Head of caudate nucleus (tissue), 42 donors: ENCODE measurements at regions not wholly inside any gene's neighbourhood (a gene's known extent, or its start where the extent isn't known, plus 50 kb on each side); places are given as distances from the start of the nearest gene placed in this dataset.

Experiments
- DNase-seq, 42 donors: peaks; one replicate each; pipeline versions ENCODE4 v3.0.0 to v3.0.0-alpha.2; 2020 to 2021; ENCODE audit warnings: mixed read lengths in 7 of 42
- intact Hi-C: fragments of 100-400 bp; cut with DNase I; formaldehyde crosslinking; loops from one replicate; pipeline ENCODE4 v1.15.0; 2022

GRCh38 chr13:99140831-99141230 lies 59.8 kb upstream of the UBAC2 start:
- no peak for DNase-seq
- intact Hi-C loops, result no loop called here

DNA sequence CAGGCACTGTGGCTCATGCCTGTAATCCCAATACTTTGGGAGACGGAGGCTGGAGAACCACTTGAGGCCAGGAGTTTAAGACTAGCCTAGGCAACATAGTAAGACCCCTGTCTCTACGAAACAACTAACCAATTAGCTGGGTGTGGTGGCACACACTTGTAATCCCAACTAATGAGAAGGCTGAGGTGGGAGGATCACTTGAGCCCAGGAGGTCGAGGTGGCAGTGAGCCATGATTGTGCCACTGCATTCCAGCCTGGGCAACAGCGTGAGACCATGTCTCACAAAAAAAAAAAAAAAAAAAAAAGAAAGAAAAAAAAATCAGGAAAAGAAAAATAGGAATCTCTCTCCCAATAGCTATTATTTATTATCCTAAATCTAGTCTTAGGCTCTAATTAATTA lies 56.8 kb upstream of the UBAC2 start:
- no peak for DNase-seq
- intact Hi-C loops, result no loop called here

DNA sequence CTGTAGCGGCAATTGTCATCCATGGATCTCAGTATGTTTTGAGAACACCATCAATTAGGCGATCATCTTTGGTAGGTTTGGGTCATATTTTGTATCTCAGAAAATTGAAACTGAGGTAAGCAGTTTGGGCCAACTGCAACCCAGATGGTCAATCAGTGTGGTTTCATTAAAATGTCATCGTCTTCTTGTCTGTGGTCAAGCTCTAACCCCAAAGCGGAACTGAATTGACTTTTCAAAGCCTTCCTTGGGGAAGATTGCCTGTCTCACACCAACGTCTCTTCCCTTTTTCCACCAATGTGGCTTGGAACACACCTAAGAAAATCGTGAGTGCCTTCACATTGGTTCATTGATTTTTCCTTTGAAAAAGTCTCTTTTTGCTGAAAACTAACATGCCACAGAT lies 56.3 kb upstream of the UBAC2 start:
- peak in 1 of 42 donors; percentile 26 for DNase-seq
- intact Hi-C loops, result no loop called here

GRCh38 chr13:99145461-99145860 lies 55.2 kb upstream of the UBAC2 start:
- intact Hi-C loops, result no loop called here
- peak in 1 of 42 donors; percentile 12 for DNase-seq

- peak in 1 of 42 donors; percentile 14 for DNase-seq
- intact Hi-C loops, result no loop called here
Observed at GRCh38 chr13:99150575-99151361, 49.9 kb upstream of the UBAC2 start.
